Left ventricle myocardium inferior (tissue), 1 donor: ENCODE measurements at regions not wholly inside any gene's neighbourhood (a gene's known extent, or its start where the extent isn't known, plus 50 kb on each side); places are given as distances from the start of the nearest gene placed in this dataset.

Experiments
- DNase-seq: peaks from one replicate; pipeline ENCODE4 v3.0.0-alpha.2; 2020
- H3K27ac ChIP-seq: fragments of 200-600 bp; replicated peaks from 2 replicates; pipeline ENCODE4 v1.8.0; 2021
- H3K27me3 ChIP-seq: fragments of 200-600 bp; 2 replicates; pipeline ENCODE4 v1.8.0; 2021; ENCODE audit warnings: low read depth
- H3K36me3 ChIP-seq: fragments of 200-600 bp; 2 replicates; pipeline ENCODE4 v1.8.0; 2021
- H3K4me1 ChIP-seq: fragments of 200-600 bp; 2 replicates; pipeline ENCODE4 v1.8.0; 2021
- H3K4me3 ChIP-seq: fragments of 200-600 bp; 2 replicates; pipeline ENCODE4 v1.8.0; 2021; ENCODE audit warnings: mild to moderate bottlenecking, moderate library complexity
- H3K9me3 ChIP-seq: fragments of 200-600 bp; replicated peaks from 2 replicates; pipeline ENCODE4 v1.8.0; 2021
- intact Hi-C: fragments of 100-400 bp; cut with micrococcal nuclease; formaldehyde crosslinking; loops from one replicate; pipeline ENCODE4 v1.11.0; 2022
- TF ChIP-seq, protein P1 (sequence below): fragments of 200-600 bp; IDR thresholded peaks from 2 replicates; pipeline ENCODE4 v1.8.0; 2021; ENCODE audit warnings: antibody characterized with exemption, mild to moderate bottlenecking, borderline replicate concordance
- donor health status: DM: no; HTN: yes; CAD: no; lungs with severe emphysema.

DNA sequence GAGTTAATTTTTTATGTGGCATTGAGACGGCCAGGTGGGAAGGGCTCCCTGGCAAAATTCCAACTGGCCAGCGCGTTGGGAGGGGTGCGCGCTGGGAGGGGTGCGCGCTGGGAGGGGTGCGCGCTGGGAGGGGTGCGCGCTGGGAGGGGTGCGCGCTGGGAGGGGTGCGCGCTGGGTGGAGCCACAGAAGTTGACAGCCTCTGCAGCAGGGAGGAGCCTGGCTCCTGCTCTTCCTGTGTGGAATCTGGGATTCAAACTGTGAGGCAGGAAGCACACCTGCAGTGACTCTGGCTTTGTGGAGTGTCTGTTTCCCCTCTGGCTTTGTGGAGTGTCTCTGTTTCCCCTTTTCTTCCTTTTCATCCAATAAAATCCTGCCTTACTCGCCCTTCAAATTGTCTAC lies 147.9 kb upstream of the CBLN2 start:
- H3K27ac ChIP-seq = no peak overlapping the region
- H3K27me3 ChIP-seq = peaks cover 18% of the 10 kb centered on the region
- H3K4me3 ChIP-seq = peak overlapping the region; percentile 17
- TF ChIP-seq, protein P1, sequence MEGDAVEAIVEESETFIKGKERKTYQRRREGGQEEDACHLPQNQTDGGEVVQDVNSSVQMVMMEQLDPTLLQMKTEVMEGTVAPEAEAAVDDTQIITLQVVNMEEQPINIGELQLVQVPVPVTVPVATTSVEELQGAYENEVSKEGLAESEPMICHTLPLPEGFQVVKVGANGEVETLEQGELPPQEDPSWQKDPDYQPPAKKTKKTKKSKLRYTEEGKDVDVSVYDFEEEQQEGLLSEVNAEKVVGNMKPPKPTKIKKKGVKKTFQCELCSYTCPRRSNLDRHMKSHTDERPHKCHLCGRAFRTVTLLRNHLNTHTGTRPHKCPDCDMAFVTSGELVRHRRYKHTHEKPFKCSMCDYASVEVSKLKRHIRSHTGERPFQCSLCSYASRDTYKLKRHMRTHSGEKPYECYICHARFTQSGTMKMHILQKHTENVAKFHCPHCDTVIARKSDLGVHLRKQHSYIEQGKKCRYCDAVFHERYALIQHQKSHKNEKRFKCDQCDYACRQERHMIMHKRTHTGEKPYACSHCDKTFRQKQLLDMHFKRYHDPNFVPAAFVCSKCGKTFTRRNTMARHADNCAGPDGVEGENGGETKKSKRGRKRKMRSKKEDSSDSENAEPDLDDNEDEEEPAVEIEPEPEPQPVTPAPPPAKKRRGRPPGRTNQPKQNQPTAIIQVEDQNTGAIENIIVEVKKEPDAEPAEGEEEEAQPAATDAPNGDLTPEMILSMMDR = no peak
- H3K4me1 ChIP-seq = peaks cover 9% of the 10 kb centered on the region
- DNase-seq = no peak
- intact Hi-C loops = no loop called here
- H3K36me3 ChIP-seq = no peaks in the 10 kb centered on the region
- no peaks in the 10 kb centered on the region for H3K9me3 ChIP-seq

- H3K9me3 ChIP-seq = no peaks in the 10 kb centered on the region
- no peak for DNase-seq
- TF ChIP-seq, protein P1 = no peak
- H3K27me3 ChIP-seq = peaks cover 8% of the 10 kb centered on the region
- peaks cover 7% of the 10 kb centered on the region for H3K4me1 ChIP-seq
- H3K27ac ChIP-seq = no peak overlapping the region
- H3K4me3 ChIP-seq = no peak overlapping the region
- no peaks in the 10 kb centered on the region for H3K36me3 ChIP-seq
- intact Hi-C loops = no loop called here
These were observed 143.6 kb upstream of the CBLN2 start for GRCh38 chr18:72687736-72688135.

GRCh38 chr18:72675394-72675793 lies 131.3 kb upstream of the CBLN2 start:
- H3K9me3 ChIP-seq = no peaks in the 10 kb centered on the region
- no peak overlapping the region for H3K4me3 ChIP-seq
- H3K27me3 ChIP-seq = peaks cover 29% of the 10 kb centered on the region
- no peaks in the 10 kb centered on the region for H3K4me1 ChIP-seq
- no peak overlapping the region for H3K27ac ChIP-seq
- no peaks in the 10 kb centered on the region for H3K36me3 ChIP-seq
- no peak for DNase-seq
- TF ChIP-seq, protein P1 = no peak
- intact Hi-C loops = no loop called here

DNA sequence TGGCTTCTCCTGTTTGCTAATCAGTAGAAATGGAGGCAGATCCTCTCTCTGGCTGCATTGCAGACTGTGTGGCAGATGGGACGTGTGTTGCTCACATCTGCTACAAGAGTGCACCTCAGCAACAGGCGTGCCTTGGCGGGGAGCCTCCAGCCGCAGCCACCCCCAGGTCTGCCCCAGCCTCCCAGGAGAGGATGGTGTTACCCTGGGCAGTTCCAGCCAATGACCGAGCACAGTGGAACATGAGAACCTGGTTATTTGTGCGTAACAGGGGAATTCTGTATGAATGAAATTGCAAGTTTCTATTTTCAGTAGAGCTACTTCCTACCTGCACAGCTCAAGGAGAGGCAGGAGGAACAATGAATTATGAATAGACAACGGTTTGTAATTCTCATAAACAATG lies 130.6 kb upstream of the CBLN2 start:
- Histone ChIP-seq H3K9me3 (no peaks in the 10 kb centered on the region), H3K27me3 (peaks cover 31% of the 10 kb centered on the region), H3K27ac (no peak overlapping the region), H3K4me1 (no peaks in the 10 kb centered on the region), H3K4me3 (no peak overlapping the region), H3K36me3 (no peaks in the 10 kb centered on the region)
- no peak for DNase-seq
- intact Hi-C loops = no loop called here
- TF ChIP-seq, protein P1 = no peak

GRCh38 chr18:72673242-72673641 lies 129.1 kb upstream of the CBLN2 start:
- H3K4me3 ChIP-seq = no peak overlapping the region
- H3K9me3 ChIP-seq = no peaks in the 10 kb centered on the region
- intact Hi-C loops = no loop called here
- H3K27ac ChIP-seq = no peak overlapping the region
- DNase-seq = no peak
- TF ChIP-seq, protein P1 = no peak
- H3K4me1 ChIP-seq = no peaks in the 10 kb centered on the region
- H3K36me3 ChIP-seq = no peaks in the 10 kb centered on the region
- H3K27me3 ChIP-seq = peaks cover 28% of the 10 kb centered on the region
